IMR-90 (cell line): ENCODE measurements at regions not wholly inside any gene's neighbourhood (a gene's known extent, or its start where the extent isn't known, plus 50 kb on each side); places are given as distances from the start of the nearest gene placed in this dataset.

Experiments used
- ATAC-seq: fragments of 200-7000 bp; cut with Tn5 transposase; 2 replicates; pipeline ENCODE4 v1.9.1; 2020; ENCODE audit warnings: low read depth, mild to moderate bottlenecking, moderate library complexity
- BruUV-seq: library from RNA; stranded (reverse); fragments of 400-500 nt; replicated peaks from 2 replicates; lab custom pipeline; 2021; lab: Mats Ljungman, UMichigan
- CTCF ChIA-PET: fragments of 300-600 bp; formaldehyde crosslinking; extraction: SDS; loops from one replicate; lab custom pipeline; 2021; ENCODE audit warnings: antibody characterized with exemption; lab: Yijun Ruan, JAX
- POLR2A ChIA-PET: fragments of 300-600 bp; sonication (Branson Sonifier 250); formaldehyde crosslinking; loops from one replicate; lab custom pipeline; 2022; ENCODE audit warnings: antibody characterized with exemption; ENCODE audit not compliant: unreplicated experiment; lab: Charles Lee
- DNase-seq: peaks from one replicate; pipeline ENCODE4 v3.0.0; 2013
- H2AFZ ChIP-seq: replicated peaks from 2 replicates; pipeline ENCODE3; 2013; ENCODE audit warnings: low read length, mild to moderate bottlenecking; ENCODE audit not compliant: poor library complexity
- H2AK5ac ChIP-seq: 2 replicates; pipeline ENCODE4 v1.6.1; 2013; ENCODE audit warnings: low read depth, low read length, inconsistent platforms
- H2AK9ac ChIP-seq: replicated peaks from 2 replicates; pipeline ENCODE3; 2013; ENCODE audit warnings: mild to moderate bottlenecking, low read depth, low read length, moderate library complexity; ENCODE audit not compliant: poor library complexity
- H2BK120ac ChIP-seq: 2 replicates; pipeline ENCODE4 v1.6.1; 2013; ENCODE audit warnings: low read depth, low read length, inconsistent platforms
- H2BK15ac ChIP-seq: 3 replicates; pipeline ENCODE4 v1.6.1; 2013; ENCODE audit warnings: low read depth, low read length, inconsistent platforms
- H2BK20ac ChIP-seq: 2 replicates; pipeline ENCODE4 v1.6.1; 2013; ENCODE audit warnings: low read depth, mild to moderate bottlenecking, inconsistent platforms, low read length, moderate library complexity
- H2BK5ac ChIP-seq: 2 replicates; pipeline ENCODE4 v1.6.1; 2013; ENCODE audit warnings: mild to moderate bottlenecking, low read depth, low read length, inconsistent platforms; ENCODE audit not compliant: poor library complexity, severe bottlenecking
- H3K14ac ChIP-seq: replicated peaks from 2 replicates; pipeline ENCODE4 v1.6.1; 2013; ENCODE audit warnings: low read depth, low read length, inconsistent platforms
- H3K18ac ChIP-seq: 2 replicates; pipeline ENCODE4 v1.6.1; 2013; ENCODE audit warnings: low read depth, low read length, control low read depth
- H3K23ac ChIP-seq: 2 replicates; pipeline ENCODE4 v1.6.1; 2013; ENCODE audit warnings: low read depth, low read length, inconsistent platforms
- H3K27ac ChIP-seq: 2 replicates; pipeline ENCODE4 v1.5.1; 2013; ENCODE audit warnings: mild to moderate bottlenecking, control low read depth, low read length; ENCODE audit not compliant: insufficient read depth
- H3K27me3 ChIP-seq: 2 replicates; pipeline ENCODE4 v1.6.1; 2013; ENCODE audit warnings: low read length; ENCODE audit not compliant: control insufficient read depth, insufficient read depth
- H3K36me3 ChIP-seq: 2 replicates; pipeline ENCODE4 v1.6.1; 2013; ENCODE audit warnings: low read length, mixed read lengths; ENCODE audit not compliant: control insufficient read depth, insufficient read depth
- H3K4ac ChIP-seq: 2 replicates; pipeline ENCODE4 v1.6.1; 2013; ENCODE audit warnings: low read depth, low read length, inconsistent platforms
- H3K4me1 ChIP-seq: 2 replicates; pipeline ENCODE4 v1.6.1; 2013; ENCODE audit warnings: low read length, mixed read lengths; ENCODE audit not compliant: control insufficient read depth, insufficient read depth
- H3K4me2 ChIP-seq: 2 replicates; pipeline ENCODE4 v1.6.1; 2013; ENCODE audit warnings: low read depth, mild to moderate bottlenecking, control low read depth, low read length, moderate library complexity
- H3K4me3 ChIP-seq: 2 replicates; pipeline ENCODE4 v1.5.1; 2013; ENCODE audit warnings: low read depth, mild to moderate bottlenecking, control low read depth, low read length, moderate library complexity; ENCODE audit not compliant: insufficient read depth
- H3K56ac ChIP-seq: 2 replicates; pipeline ENCODE4 v1.6.1; 2013; ENCODE audit warnings: low read length, inconsistent platforms; ENCODE audit not compliant: insufficient read depth; ENCODE audit errors: extremely low read depth
- H3K79me1 ChIP-seq, 2 experiments: 2 replicates each; pipeline ENCODE4 v1.6.1; 2013; ENCODE audit warnings: low read length in 2 of 2, inconsistent platforms in 1 of 2, low read depth in 1 of 2
- H3K9ac ChIP-seq: 2 replicates; pipeline ENCODE4 v1.6.1; 2013; ENCODE audit warnings: low read depth, low read length, control low read depth
- H3K9me1 ChIP-seq: 2 replicates; pipeline ENCODE4 v1.6.1; 2013; ENCODE audit warnings: low read length, inconsistent platforms; ENCODE audit not compliant: insufficient read depth
- H3K9me3 ChIP-seq: 2 replicates; pipeline ENCODE4 v1.6.1; 2013; ENCODE audit warnings: low read length; ENCODE audit not compliant: control insufficient read depth, insufficient read depth
- H4K20me1 ChIP-seq: 2 replicates; pipeline ENCODE4 v1.6.1; 2013; ENCODE audit warnings: low read length, inconsistent platforms; ENCODE audit not compliant: insufficient read depth
- H4K5ac ChIP-seq: 2 replicates; pipeline ENCODE4 v1.6.1; 2013; ENCODE audit warnings: mild to moderate bottlenecking, low read depth, low read length, control low read depth
- H4K8ac ChIP-seq, 2 experiments: 2 replicates each; pipeline ENCODE4 v1.6.1; 2013; ENCODE audit warnings: low read depth in 2 of 2, low read length in 2 of 2, control low read depth in 1 of 2, inconsistent platforms in 1 of 2
- H4K91ac ChIP-seq: 2 replicates; pipeline ENCODE4 v1.6.1; 2013; ENCODE audit warnings: low read depth, low read length, inconsistent platforms; ENCODE audit not compliant: insufficient read depth
- MAFK ChIP-seq: IDR thresholded peaks from 2 replicates; pipeline ENCODE4 v1.6.1; 2012; ENCODE audit warnings: low read depth, low read length, improper control_type of control experiment
- MAZ ChIP-seq: IDR thresholded peaks from 2 replicates; pipeline ENCODE4 v1.6.1; 2012; ENCODE audit warnings: low read depth, mild to moderate bottlenecking, low read length, improper control_type of control experiment, moderate library complexity, borderline replicate concordance
- MXI1 ChIP-seq: IDR thresholded peaks from 2 replicates; pipeline ENCODE4 v1.6.1; 2012; ENCODE audit warnings: low read depth, mild to moderate bottlenecking, low read length, moderate library complexity, borderline replicate concordance
- NFE2L2 ChIP-seq: fragments of 150-350 bp; IDR thresholded peaks from 2 replicates; pipeline ENCODE4 v1.6.1; 2016; ENCODE audit warnings: low read depth, mild to moderate bottlenecking, low read length
- POLR2A ChIP-seq: IDR thresholded peaks from 2 replicates; pipeline ENCODE4 v1.6.1; 2012; ENCODE audit warnings: mild to moderate bottlenecking, low read depth, low read length
- RAD21 ChIP-seq: IDR thresholded peaks from 2 replicates; pipeline ENCODE4 v1.6.1; 2012; ENCODE audit warnings: low read length, improper control_type of control experiment
- RCOR1 ChIP-seq: IDR thresholded peaks from 2 replicates; pipeline ENCODE4 v1.6.1; 2012; ENCODE audit warnings: mild to moderate bottlenecking, low read length, improper control_type of control experiment; ENCODE audit not compliant: insufficient replicate concordance
- RFX5 ChIP-seq: IDR thresholded peaks from 2 replicates; pipeline ENCODE4 v1.8.0; 2012; ENCODE audit warnings: low read depth, mild to moderate bottlenecking, low read length, moderate library complexity
- SMC3 ChIP-seq: fragments of 150-350 bp; IDR thresholded peaks from 2 replicates; pipeline ENCODE4 v1.6.1; 2016; ENCODE audit warnings: low read depth, mild to moderate bottlenecking, antibody characterized with exemption, low read length, moderate library complexity
- WGBS, 2 experiments: methylation state at CpG; one replicate each; pipeline versions ENCODE4 v1.1.5 to v1.1.7; 2013; ENCODE audit warnings: missing lambda C conversion rate in 2 of 2; ENCODE audit not compliant: insufficient read length in 1 of 2; ENCODE audit errors: extremely low coverage in 2 of 2; 5-methylcytosine and 5-hydroxymethylcytosine counted together
- dilution Hi-C: fragments of 300-500 bp; cut with HindIII; formaldehyde crosslinking; loops from one replicate; pipeline ENCODE4 v1.14.3; 2018; ENCODE audit warnings: low sequenced_read_pairs; ENCODE audit not compliant: unreplicated experiment
- in situ Hi-C: fragments of 300-500 bp; cut with MboI; formaldehyde crosslinking; loops from 3 replicates; pipeline ENCODE4 v1.14.3; 2019; ENCODE audit warnings: low sequenced_read_pairs, inconsistent platforms, mixed read lengths
- intact Hi-C: fragments of 100-400 bp; cut with micrococcal nuclease; formaldehyde crosslinking; loops from 2 replicates; pipeline ENCODE4 v1.10.0; 2022
- TF ChIP-seq, protein P1 (sequence below): conservative IDR thresholded peaks from 2 replicates; pipeline ENCODE4 v1.5.1; 2012; ENCODE audit warnings: mild to moderate bottlenecking, low read depth, low read length, improper control_type of control experiment
- TF ChIP-seq, protein P2 (sequence below): fragments of 150-350 bp; IDR thresholded peaks from 2 replicates; pipeline ENCODE4 v1.6.1; 2016; ENCODE audit warnings: low read depth, mild to moderate bottlenecking, low read length, moderate library complexity, borderline replicate concordance

DNA sequence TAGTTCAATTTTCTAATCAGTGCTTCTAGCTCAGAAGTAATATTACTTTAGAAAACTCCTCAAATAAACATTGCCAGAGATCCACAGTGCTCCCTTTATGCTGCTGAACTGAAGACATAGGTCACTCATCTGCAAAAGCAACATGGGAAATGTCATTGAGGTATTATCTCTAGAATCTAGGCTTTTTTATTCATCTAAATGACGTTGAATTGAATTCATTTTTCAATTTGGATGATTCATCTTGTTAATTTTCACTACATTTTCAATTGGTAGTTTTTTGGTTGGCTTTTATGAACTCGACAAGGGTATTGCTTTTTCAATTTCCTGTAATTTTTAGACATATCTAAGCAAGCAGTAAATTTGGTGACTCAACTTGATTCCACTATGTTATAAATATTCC is 275.4 kb downstream of the NFKBIZ start:
- Histone ChIP-seq H2AK5ac (no peak overlapping the region), H3K56ac (no peak overlapping the region), H3K4me3 (no peak overlapping the region), H3K9ac (no peak overlapping the region), H2BK20ac (no peak overlapping the region), H4K5ac (no peak overlapping the region), H2AK9ac (no peak overlapping the region), H3K23ac (no peak overlapping the region), H3K79me1 (no peaks in the 10 kb centered on the region), H3K27ac (no peak overlapping the region), H2BK120ac (no peak overlapping the region), H2BK5ac (no peak overlapping the region), H2AFZ (no peak overlapping the region), H3K14ac (no peak overlapping the region), H3K4me2 (no peak overlapping the region), H3K18ac (peak overlapping the region; percentile 68; the same call in 1 of the 2 replicates), H3K9me1 (peaks cover 4% of the 10 kb centered on the region; the same call in 1 of the 2 replicates), H3K4ac (no peak overlapping the region), H4K8ac (no peak overlapping the region), H3K9me3 (peaks cover 13% of the 10 kb centered on the region; the same call in 1 of the 2 replicates), H4K91ac (no peak overlapping the region), H2BK15ac (no peak overlapping the region), H3K4me1 (0 out of 2 replicates have a peak, but pooled peaks cover 2% of the 10 kb centered on the region), H3K27me3 (no peaks in the 10 kb centered on the region), H3K36me3 (no peaks in the 10 kb centered on the region), H4K20me1 (no peaks in the 10 kb centered on the region)
- in situ Hi-C loops (no loop called here), intact Hi-C loops (no loop called here), dilution Hi-C loops (no loop called here)
- POLR2A ChIA-PET, result no interaction called here
- DNase-seq (no peak), ATAC-seq (no peak)
- CTCF ChIA-PET, result no interaction called here
- no CpG with 5 or more reads among the region's 2 CpGs for WGBS, 2 experiments
- no TSS peak for BruUV-seq
- TF ChIP-seq POLR2A (no peak), MAZ (no peak), MXI1 (no peak), SMC3 (no peak), NFE2L2 (no peak), RFX5 (no peak), MAFK (no peak), RAD21 (no peak), RCOR1 (no peak)
- TF ChIP-seq, protein P1, sequence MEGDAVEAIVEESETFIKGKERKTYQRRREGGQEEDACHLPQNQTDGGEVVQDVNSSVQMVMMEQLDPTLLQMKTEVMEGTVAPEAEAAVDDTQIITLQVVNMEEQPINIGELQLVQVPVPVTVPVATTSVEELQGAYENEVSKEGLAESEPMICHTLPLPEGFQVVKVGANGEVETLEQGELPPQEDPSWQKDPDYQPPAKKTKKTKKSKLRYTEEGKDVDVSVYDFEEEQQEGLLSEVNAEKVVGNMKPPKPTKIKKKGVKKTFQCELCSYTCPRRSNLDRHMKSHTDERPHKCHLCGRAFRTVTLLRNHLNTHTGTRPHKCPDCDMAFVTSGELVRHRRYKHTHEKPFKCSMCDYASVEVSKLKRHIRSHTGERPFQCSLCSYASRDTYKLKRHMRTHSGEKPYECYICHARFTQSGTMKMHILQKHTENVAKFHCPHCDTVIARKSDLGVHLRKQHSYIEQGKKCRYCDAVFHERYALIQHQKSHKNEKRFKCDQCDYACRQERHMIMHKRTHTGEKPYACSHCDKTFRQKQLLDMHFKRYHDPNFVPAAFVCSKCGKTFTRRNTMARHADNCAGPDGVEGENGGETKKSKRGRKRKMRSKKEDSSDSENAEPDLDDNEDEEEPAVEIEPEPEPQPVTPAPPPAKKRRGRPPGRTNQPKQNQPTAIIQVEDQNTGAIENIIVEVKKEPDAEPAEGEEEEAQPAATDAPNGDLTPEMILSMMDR, result no peak
- TF ChIP-seq, protein P2, sequence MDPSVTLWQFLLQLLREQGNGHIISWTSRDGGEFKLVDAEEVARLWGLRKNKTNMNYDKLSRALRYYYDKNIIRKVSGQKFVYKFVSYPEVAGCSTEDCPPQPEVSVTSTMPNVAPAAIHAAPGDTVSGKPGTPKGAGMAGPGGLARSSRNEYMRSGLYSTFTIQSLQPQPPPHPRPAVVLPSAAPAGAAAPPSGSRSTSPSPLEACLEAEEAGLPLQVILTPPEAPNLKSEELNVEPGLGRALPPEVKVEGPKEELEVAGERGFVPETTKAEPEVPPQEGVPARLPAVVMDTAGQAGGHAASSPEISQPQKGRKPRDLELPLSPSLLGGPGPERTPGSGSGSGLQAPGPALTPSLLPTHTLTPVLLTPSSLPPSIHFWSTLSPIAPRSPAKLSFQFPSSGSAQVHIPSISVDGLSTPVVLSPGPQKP, result no peak
